A673 (cell line): ENCODE measurements at regions not wholly inside any gene's neighbourhood (a gene's known extent, or its start where the extent isn't known, plus 50 kb on each side); places are given as distances from the start of the nearest gene placed in this dataset.

Source experiments
- CTCF ChIP-seq: fragments of 300-800, 200-600 bp; sonication (generic); conservative IDR thresholded peaks from 2 replicates; pipeline ENCODE4 v1.5.1; 2017; ENCODE audit warnings: low read depth, mild to moderate bottlenecking, antibody characterized with exemption, low read length, moderate library complexity, mixed read lengths
- EZH2 ChIP-seq: fragments of 200-600 bp; sonication (generic); IDR thresholded peaks from 2 replicates; pipeline ENCODE4 v1.6.1; 2017; ENCODE audit warnings: borderline replicate concordance, low read depth, mild to moderate bottlenecking, mixed read lengths, antibody characterized with exemption, low read length; ENCODE audit not compliant: poor library complexity, severe bottlenecking

- TF ChIP-seq CTCF (no peak), EZH2 (no peak)
Measured at GRCh38 chr13:70311191-70311590, 202.9 kb upstream of the KLHL1 start.
